Endometrium (tissue), 2 donors: ENCODE measurements at regions not wholly inside any gene's neighbourhood (a gene's known extent, or its start where the extent isn't known, plus 50 kb on each side); places are given as distances from the start of the nearest gene placed in this dataset.
"Not testable (repeated sequence)": the region's sequence is repeated elsewhere in the genome, so short reads cannot be mapped to it uniquely, and the experiment has no call there.

Source experiments
- FAIRE-seq: peaks from 2 replicates; lab custom pipeline; 2012; peaks lifted over from hg19 to GRCh38; lab: Jason Lieb, UNC
- donor health status: control.
- donor health status: control.

DNA sequence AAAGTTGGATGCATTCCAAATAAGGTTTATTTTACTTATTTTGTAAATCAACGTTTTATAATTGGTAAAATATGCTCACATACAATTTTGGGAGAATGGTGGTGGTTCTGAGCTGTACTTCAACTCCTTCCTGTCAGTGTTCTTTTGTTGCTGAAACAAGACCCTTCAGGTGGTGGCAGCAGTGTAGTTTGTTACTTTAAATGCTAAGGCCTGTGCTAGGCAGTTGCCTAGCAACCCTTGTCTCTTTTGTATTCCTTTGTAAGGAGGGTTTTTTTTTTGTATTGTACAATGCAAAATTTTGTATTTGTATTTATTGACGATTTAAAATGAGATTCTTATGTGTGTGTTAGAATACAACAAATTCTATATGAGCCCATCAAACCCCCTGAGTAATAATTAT is 166.0 kb upstream of the FAM98A start:
- FAIRE-seq, result no peak

- FAIRE-seq, result no peak
These were observed 165.5 kb upstream of the FAM98A start for GRCh38 chr2:33764551-33764950.

GRCh38 chr2:33763671-33764310 is 164.7 kb upstream of the FAM98A start:
- FAIRE-seq, result no peak

GRCh38 chr2:33762636-33763035 is 163.5 kb upstream of the FAM98A start:
- FAIRE-seq, result no peak

GRCh38 chr2:33746208-33746800 is 147.2 kb upstream of the FAM98A start:
- FAIRE-seq, result no peak

GRCh38 chr2:33735096-33735495 is 136.0 kb upstream of the FAM98A start:
- FAIRE-seq, result no peak

DNA sequence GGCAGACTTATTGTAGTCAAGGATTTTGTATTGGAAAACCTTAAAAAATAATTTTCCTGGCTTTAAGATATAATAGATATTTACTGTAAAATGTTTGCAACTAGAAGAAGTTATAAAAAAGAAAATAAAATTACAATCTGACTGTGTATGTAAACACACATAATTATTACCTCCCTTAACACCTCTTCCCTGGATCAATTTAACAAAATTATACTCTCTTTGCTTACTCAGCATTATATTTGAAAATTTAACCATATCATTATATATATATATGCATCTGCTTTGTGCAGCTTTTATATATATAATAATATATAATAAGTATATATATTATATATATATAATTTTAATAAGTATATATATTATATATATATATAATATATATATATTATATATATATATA is 131.7 kb upstream of the FAM98A start:
- no peak for FAIRE-seq

- FAIRE-seq, result no peak
These were observed 131.1 kb upstream of the FAM98A start for GRCh38 chr2:33730193-33730592.

- no peak for FAIRE-seq
These were observed 130.3 kb upstream of the FAM98A start for GRCh38 chr2:33729353-33729752.

DNA sequence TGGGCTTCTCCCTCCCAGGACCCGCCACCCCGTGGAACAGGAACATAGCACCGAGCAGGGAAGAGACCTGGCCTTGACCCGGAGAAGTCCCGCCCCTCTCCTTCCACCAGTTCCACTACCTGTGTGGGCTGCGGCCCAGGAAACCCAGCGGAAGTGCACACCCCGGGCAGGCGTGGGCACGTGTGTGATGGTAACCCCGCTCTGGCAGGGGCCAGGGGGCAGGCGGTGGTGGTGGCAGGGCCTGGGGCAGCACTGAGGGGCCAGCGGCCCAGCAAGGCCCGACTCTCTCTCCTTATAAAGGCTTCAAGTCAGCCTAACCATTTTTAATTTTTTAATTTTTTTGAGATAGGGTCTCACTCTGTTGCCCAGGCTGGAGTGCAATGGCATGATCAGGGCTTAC is 129.0 kb upstream of the FAM98A start:
- no peak for FAIRE-seq

- no peak for FAIRE-seq
These were observed 128.4 kb upstream of the FAM98A start for GRCh38 chr2:33727361-33728032.

DNA sequence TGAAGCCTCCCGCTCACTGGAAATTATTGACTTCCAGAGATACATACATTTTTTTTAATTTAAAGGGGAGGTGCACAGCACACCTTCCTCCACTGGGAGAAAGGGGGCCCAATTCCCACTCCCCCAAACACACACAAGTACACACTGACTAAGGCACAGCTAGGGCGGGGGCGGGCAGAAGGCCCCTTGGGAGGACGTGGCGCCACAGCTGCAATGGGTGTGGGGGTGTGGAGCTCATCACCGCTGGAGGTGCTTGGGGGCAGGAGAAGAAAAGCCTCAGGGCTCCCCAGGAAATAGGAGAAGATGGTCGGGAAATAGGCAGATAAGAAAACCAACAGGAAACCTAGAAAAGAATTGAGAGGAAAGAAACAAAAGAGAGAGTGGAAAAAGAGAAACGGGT is 127.3 kb upstream of the FAM98A start:
- FAIRE-seq, result no peak

GRCh38 chr2:33723329-33723728 is 124.2 kb upstream of the FAM98A start:
- FAIRE-seq, result no peak

DNA sequence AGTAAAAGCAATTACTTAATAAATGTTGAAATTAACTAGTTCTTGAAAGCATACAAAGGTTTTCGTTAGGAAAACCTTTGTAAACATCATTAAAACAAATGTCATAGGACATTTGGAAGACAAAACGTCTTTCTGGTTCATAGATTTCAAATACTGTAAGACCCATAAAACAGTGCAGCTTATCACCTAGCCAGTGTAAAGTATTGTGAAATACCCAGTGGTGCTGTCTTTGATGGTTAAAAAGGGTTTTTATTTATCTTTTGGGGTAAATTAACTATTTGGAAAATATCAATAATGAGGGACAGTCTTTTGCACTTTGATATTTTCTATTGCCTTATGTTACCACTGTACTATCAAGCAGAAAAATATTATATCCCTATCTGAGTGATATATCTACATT is 120.0 kb upstream of the FAM98A start:
- no peak for FAIRE-seq

- FAIRE-seq, result no peak
These were observed 113.6 kb upstream of the FAM98A start for GRCh38 chr2:33712674-33713073.

GRCh38 chr2:33709951-33710350 is 110.9 kb upstream of the FAM98A start:
- FAIRE-seq, result no peak

GRCh38 chr2:33707312-33707711 is 108.2 kb upstream of the FAM98A start:
- FAIRE-seq, result no peak

GRCh38 chr2:33706410-33706809 is 107.3 kb upstream of the FAM98A start:
- FAIRE-seq, result no peak

DNA sequence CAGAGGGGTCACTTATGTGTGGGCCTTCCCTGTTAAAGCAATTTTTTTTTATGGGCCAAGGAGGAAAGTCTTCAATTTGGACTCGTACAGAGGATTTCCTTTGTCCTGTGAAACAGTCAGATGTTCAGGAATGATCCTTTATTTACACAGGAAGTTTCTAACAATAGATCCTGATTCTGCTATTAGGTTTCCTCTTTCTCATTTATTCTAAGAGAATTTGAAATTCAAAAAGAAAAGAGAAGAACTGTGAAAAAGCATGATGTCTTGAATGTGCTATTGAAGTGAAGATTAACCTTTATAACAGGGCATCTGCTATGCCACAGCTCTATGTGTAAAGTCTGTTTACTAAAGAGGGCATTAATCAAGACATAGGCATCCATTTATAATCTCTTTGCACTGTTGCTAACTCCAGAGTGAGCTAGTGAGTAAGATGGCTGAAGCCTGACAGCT is 105.3 kb upstream of the FAM98A start:
- no peak for FAIRE-seq

DNA sequence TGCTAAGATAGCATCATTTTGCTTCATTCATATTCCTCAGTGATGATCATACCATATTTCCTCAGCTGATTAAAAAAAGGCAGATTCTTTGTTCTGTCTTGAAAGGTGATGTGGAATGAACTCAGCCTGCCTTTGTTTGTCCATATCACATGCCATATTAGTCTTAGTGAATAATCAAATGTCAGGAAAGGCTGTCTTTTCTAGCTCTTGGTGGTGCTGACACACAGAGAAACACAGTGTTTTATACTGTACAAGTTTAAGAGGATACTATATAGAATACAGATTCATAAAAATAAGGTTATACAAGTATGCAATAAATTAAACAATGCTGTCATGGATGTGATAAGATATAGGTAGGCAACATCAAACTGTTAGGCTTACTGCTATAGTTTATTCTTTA is 97.1 kb upstream of the FAM98A start:
- no peak for FAIRE-seq

DNA sequence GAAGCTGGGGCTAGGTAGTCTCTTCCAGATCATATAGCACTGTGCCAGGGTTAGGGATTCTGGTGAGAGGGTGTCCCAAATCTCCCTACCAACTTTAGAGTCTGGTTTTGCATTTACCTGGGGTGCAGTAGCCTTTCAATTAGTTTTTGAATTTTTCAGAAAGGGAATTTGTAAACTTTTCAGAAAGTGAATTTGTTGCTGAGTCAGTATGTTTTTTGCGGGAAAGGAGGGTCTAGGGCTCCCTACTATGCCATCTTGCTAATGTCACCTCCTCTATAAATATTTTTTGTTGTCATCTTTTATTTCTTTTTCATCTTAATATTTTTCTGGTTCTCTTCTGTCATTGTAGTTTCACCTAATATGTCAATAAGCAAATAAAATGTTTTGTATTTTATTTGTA is 95.8 kb upstream of the FAM98A start:
- FAIRE-seq, result no peak

- not testable (repeated sequence) for FAIRE-seq
These were observed 91.6 kb upstream of the FAM98A start for GRCh38 chr2:33690686-33691085.

DNA sequence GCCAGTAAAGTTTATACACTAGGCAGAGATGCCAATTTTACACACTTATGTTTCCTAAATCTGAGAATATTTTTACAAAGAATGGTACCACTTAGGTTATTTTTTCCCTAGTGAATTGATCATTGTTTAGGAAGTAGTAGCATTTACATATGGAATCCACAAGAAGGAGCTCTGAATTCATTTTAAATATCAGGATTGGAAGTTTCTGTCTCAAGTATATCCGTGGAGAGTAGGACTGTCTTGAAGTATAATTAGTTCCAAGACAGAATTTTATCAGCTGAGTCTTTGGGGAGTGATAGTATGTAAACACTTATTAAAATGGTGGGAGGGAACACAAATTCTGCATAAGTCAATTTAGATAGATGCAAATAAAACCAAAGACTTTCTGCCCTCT is 82.3 kb upstream of the FAM98A start:
- peak; percentile 93 for FAIRE-seq
